Stomach (tissue), 4 donors: ENCODE measurements at regions not wholly inside any gene's neighbourhood (a gene's known extent, or its start where the extent isn't known, plus 50 kb on each side); places are given as distances from the start of the nearest gene placed in this dataset.

Experiments used
- POLR2A ChIP-seq, 4 donors: fragments of 450-650 bp; IDR thresholded peaks; one replicate each; pipeline ENCODE4 v1.6.1; 2016; ENCODE audit warnings: antibody characterized with exemption in 4 of 4, control low read depth in 2 of 4, mild to moderate bottlenecking in 1 of 4, moderate library complexity in 1 of 4
- POLR2AphosphoS5 ChIP-seq, 3 donors: sonication (generic); formaldehyde crosslinking; IDR thresholded peaks; one replicate each; pipeline ENCODE4 v1.6.1; 2016; ENCODE audit warnings: antibody characterized with exemption in 3 of 3
- TF ChIP-seq, protein P1 (sequence below), 7 experiments: fragments of 450-650 bp in 4 of 7; fragments of 200-600 bp in 3 of 7; sonication (generic) in 3 of 7; IDR thresholded peaks; one replicate each; pipeline ENCODE4 v1.5.1; 2016 to 2019; ENCODE audit warnings: antibody characterized with exemption in 7 of 7, control low read depth in 2 of 7, mild to moderate bottlenecking in 1 of 7

DNA sequence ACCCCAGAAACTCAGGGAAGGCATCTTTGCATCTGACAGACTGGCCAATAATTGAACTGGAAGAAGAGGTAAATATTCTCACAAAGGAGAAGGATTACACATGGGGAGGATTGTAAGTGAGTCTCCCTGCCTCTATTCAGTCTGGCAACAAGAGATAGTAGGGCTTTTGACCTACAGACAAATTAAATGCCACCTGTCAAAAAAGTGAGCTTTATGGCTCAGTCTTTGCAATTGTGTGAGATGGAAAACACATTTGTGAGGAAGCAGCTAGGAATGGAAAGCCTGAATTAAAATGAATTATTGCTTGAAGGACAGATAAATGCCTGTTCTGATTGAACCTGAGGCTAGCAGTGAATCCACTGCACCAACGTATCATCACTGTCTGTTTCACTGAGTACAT is 173.3 kb upstream of the GOLIM4 start:
- TF ChIP-seq POLR2AphosphoS5 (IDR thresholded peaks at IDR 0.05) (no peak), POLR2A (IDR thresholded peaks at IDR 0.05) (no peak)
- TF ChIP-seq, protein P1, sequence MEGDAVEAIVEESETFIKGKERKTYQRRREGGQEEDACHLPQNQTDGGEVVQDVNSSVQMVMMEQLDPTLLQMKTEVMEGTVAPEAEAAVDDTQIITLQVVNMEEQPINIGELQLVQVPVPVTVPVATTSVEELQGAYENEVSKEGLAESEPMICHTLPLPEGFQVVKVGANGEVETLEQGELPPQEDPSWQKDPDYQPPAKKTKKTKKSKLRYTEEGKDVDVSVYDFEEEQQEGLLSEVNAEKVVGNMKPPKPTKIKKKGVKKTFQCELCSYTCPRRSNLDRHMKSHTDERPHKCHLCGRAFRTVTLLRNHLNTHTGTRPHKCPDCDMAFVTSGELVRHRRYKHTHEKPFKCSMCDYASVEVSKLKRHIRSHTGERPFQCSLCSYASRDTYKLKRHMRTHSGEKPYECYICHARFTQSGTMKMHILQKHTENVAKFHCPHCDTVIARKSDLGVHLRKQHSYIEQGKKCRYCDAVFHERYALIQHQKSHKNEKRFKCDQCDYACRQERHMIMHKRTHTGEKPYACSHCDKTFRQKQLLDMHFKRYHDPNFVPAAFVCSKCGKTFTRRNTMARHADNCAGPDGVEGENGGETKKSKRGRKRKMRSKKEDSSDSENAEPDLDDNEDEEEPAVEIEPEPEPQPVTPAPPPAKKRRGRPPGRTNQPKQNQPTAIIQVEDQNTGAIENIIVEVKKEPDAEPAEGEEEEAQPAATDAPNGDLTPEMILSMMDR (IDR thresholded peaks at IDR 0.05), result no peak
